GM23248 (cell line): ENCODE measurements at regions not wholly inside any gene's neighbourhood (a gene's known extent, or its start where the extent isn't known, plus 50 kb on each side); places are given as distances from the start of the nearest gene placed in this dataset.

Experiments used
- EZH2 ChIP-seq: fragments of 200-600 bp; sonication (generic); IDR thresholded peaks from 2 replicates; pipeline ENCODE4 v1.6.1; 2018; ENCODE audit warnings: antibody characterized with exemption, mild to moderate bottlenecking; ENCODE audit not compliant: insufficient read depth, poor library complexity, severe bottlenecking
- EZH2phosphoT487 ChIP-seq: fragments of 200-600 bp; sonication (generic); IDR thresholded peaks from 2 replicates; pipeline ENCODE4 v1.6.1; 2018; ENCODE audit warnings: antibody characterized with exemption, moderate library complexity, mild to moderate bottlenecking, low read depth; ENCODE audit not compliant: insufficient read depth

DNA sequence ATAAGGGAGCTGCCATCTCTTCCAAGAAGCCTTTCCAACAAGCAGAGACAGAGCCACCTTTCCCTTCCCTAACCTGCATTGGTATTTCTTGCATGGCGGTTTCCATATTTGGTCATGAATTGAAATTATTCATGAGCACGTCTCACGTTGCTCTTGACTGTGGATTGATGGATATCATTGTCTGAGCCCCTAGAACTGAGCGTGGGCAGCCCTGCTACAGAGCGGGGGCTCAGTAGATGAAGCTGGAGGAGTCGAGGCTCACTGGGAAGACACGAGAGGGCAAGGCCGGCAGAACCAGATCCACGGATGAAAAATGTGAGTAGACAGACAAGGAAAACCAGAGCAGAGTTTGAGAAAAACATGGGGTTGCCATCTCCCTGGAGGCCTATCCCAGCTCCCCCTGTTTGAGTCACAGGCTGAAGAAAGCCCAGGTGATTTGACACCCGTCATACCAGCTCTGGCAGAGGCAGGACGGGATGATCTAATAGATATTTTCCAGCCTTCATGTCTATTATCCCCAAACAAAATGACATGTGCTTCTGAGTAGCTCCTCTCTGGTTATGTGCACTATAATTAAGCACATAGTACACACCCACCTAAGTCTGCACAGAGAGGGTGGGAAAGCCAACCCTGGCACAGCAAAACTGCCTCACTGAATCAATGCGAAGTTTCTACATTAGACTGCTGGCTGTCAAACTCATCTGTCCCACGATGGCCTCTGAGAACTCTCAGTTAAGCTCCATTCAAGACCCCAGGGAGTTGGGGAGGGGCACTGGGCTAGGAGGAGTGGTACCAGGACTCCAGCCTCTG lies 363.5 kb upstream of the KLHL29 start:
- no peak for TF ChIP-seq EZH2
- no peak for TF ChIP-seq EZH2phosphoT487
